SK-N-SH (cell line): ENCODE measurements at regions not wholly inside any gene's neighbourhood (a gene's known extent, or its start where the extent isn't known, plus 50 kb on each side); places are given as distances from the start of the nearest gene placed in this dataset.

ENCODE experiments used
- CTCF ChIA-PET: fragments of 300-600, 350-600 bp; formaldehyde crosslinking; extraction: SDS; loops from one replicate; lab custom pipeline; 2021; lab: Yijun Ruan, JAX
- POLR2A ChIA-PET: fragments of 350-600 bp; sonication (Branson Sonifier 250); formaldehyde crosslinking; extraction: SDS; loops from one replicate; lab custom pipeline; 2020; ENCODE audit warnings: antibody characterized with exemption, inconsistent platforms; lab: Yijun Ruan, JAX
- DNase-seq: peaks from one replicate; pipeline ENCODE4 v3.0.0; 2012
- H2AFZ ChIP-seq: fragments of 200-600 bp; sonication (generic); 2 replicates; pipeline ENCODE4 v1.8.1; 2016; ENCODE audit warnings: antibody characterized with exemption, mild to moderate bottlenecking, low read depth
- H3F3A ChIP-seq: fragments of 200-600 bp; sonication (generic); replicated peaks from 2 replicates; pipeline ENCODE3; 2016; ENCODE audit warnings: antibody characterized with exemption, mild to moderate bottlenecking; ENCODE audit not compliant: insufficient read depth
- H3K27ac ChIP-seq, 2 experiments: fragments of 200-500 bp in 1 of 2; fragments of 200-600 bp in 1 of 2; sonication (Bioruptor generic) in 1 of 2; sonication (generic), shearing (Covaris generic) in 1 of 2; 2 replicates each; pipeline versions ENCODE4 v1.5.1 to v1.6.1; 2014 to 2016; ENCODE audit warnings: low read depth in 2 of 2, inconsistent platforms in 1 of 2, low read length in 1 of 2, mild to moderate bottlenecking in 1 of 2, mixed read lengths in 1 of 2
- H3K27me3 ChIP-seq: fragments of 200-600 bp; sonication (generic), shearing (Covaris generic); 2 replicates; pipeline ENCODE4 v1.6.1; 2016; ENCODE audit warnings: mixed run types; ENCODE audit not compliant: insufficient read depth
- H3K36me3 ChIP-seq, 2 experiments: fragments of 200-500 bp in 1 of 2; fragments of 200-600 bp in 1 of 2; sonication (Bioruptor generic) in 1 of 2; sonication (generic) in 1 of 2; replicated peaks in 1 of 2; 2 replicates each; pipeline versions ENCODE3 to v1.5.1; 2014 to 2016; ENCODE audit warnings: low read length in 1 of 2, mild to moderate bottlenecking in 1 of 2; ENCODE audit not compliant: insufficient read depth in 2 of 2, control insufficient read depth in 1 of 2
- H3K4me1 ChIP-seq, 2 experiments: fragments of 200-500 bp in 1 of 2; fragments of 200-600 bp in 1 of 2; sonication (Bioruptor generic) in 1 of 2; sonication (generic), shearing (Covaris generic) in 1 of 2; 2 replicates each; pipeline versions ENCODE4 v1.5.1 to v1.6.1; 2014 to 2016; ENCODE audit warnings: low read depth in 1 of 2, low read length in 1 of 2, mixed run types in 1 of 2; ENCODE audit not compliant: insufficient read depth in 2 of 2, control insufficient read depth in 1 of 2
- H3K4me2 ChIP-seq: fragments of 200-600 bp; sonication (generic), shearing (Covaris generic); 2 replicates; pipeline ENCODE4 v1.6.1; 2017; ENCODE audit warnings: mixed run types
- H3K4me3 ChIP-seq, 2 experiments: fragments of 200-500 bp in 1 of 2; fragments of 200-600 bp in 1 of 2; sonication (Bioruptor generic) in 1 of 2; sonication (generic), shearing (Covaris generic) in 1 of 2; 2 replicates each; pipeline versions ENCODE4 v1.5.1 to v1.8.1; 2014 to 2016; ENCODE audit warnings: low read depth in 2 of 2, inconsistent platforms in 1 of 2, low read length in 1 of 2, mild to moderate bottlenecking in 1 of 2, mixed read lengths in 1 of 2, moderate library complexity in 1 of 2
- H3K79me2 ChIP-seq: fragments of 200-600 bp; sonication (generic); 2 replicates; pipeline ENCODE4 v1.8.1; 2017; ENCODE audit warnings: mild to moderate bottlenecking; ENCODE audit not compliant: insufficient read depth
- H3K9ac ChIP-seq: fragments of 200-600 bp; sonication (generic); 2 replicates; pipeline ENCODE4 v1.6.1; 2017; ENCODE audit warnings: mixed run types
- H3K9me2 ChIP-seq: fragments of 200-600 bp; sonication (generic); 2 replicates; pipeline ENCODE4 v1.6.1; 2017; ENCODE audit warnings: mixed run types
- H3K9me3 ChIP-seq: fragments of 200-600 bp; sonication (generic); 2 replicates; pipeline ENCODE4 v1.6.1; 2017; ENCODE audit warnings: mixed run types, mild to moderate bottlenecking, moderate library complexity
- H4K20me1 ChIP-seq: fragments of 200-600 bp; sonication (generic); 2 replicates; pipeline ENCODE4 v1.6.1; 2017; ENCODE audit warnings: mild to moderate bottlenecking, mixed run types; ENCODE audit not compliant: insufficient read depth
- EP300 ChIP-seq, 2 experiments: IDR thresholded peaks; 2 replicates each; pipeline versions ENCODE4 v1.4.0 to v1.6.1; 2012; ENCODE audit warnings: borderline replicate concordance in 1 of 2, low read depth in 1 of 2, low read length in 1 of 2
- EZH2phosphoT487 ChIP-seq: fragments of 200-600 bp; sonication (generic); IDR thresholded peaks from 2 replicates; pipeline ENCODE4 v1.6.1; 2017; ENCODE audit warnings: low read depth, mixed run types, mild to moderate bottlenecking, antibody characterized with exemption, moderate library complexity, borderline replicate concordance
- FOXJ3 ChIP-seq: sonication (generic); formaldehyde crosslinking; IDR thresholded peaks from 2 replicates; pipeline ENCODE4 v1.5.1; 2020; ENCODE audit warnings: mild to moderate bottlenecking, missing genetic modification reagents
- GABPA ChIP-seq: IDR thresholded peaks from 2 replicates; pipeline ENCODE4 v1.4.0; 2012; ENCODE audit warnings: low read depth, mild to moderate bottlenecking
- JUND ChIP-seq: IDR thresholded peaks from 2 replicates; pipeline ENCODE4 v1.4.0; 2012
- MEF2A ChIP-seq: IDR thresholded peaks from 2 replicates; pipeline ENCODE4 v1.4.0; 2012; ENCODE audit warnings: low read depth, borderline replicate concordance
- RAD21 ChIP-seq: IDR thresholded peaks from 2 replicates; pipeline ENCODE4 v1.6.1; 2012; ENCODE audit warnings: mild to moderate bottlenecking, low read length
- RCOR1 ChIP-seq: fragments of 150-350 bp; IDR thresholded peaks from 2 replicates; pipeline ENCODE4 v1.6.1; 2017; ENCODE audit warnings: antibody characterized with exemption, low read length
- RFX5 ChIP-seq: IDR thresholded peaks from 2 replicates; pipeline ENCODE4 v1.6.1; 2012; ENCODE audit warnings: mild to moderate bottlenecking, improper control_type of control experiment, low read length
- RXRA ChIP-seq: IDR thresholded peaks from 2 replicates; pipeline ENCODE4 v1.4.0; 2012; ENCODE audit warnings: low read depth, mild to moderate bottlenecking, borderline replicate concordance
- SMC3 ChIP-seq: IDR thresholded peaks from 2 replicates; pipeline ENCODE4 v1.6.1; 2012; ENCODE audit warnings: low read depth, low read length, improper control_type of control experiment
- WGBS: methylation state at CpG from one replicate; pipeline ENCODE4 v1.1.6; 2017; ENCODE audit warnings: low lambda C conversion rate; 5-methylcytosine and 5-hydroxymethylcytosine counted together
- TF ChIP-seq, protein P1 (sequence below): fragments of 150-350 bp; IDR thresholded peaks from 2 replicates; pipeline ENCODE4 v1.6.1; 2017; ENCODE audit warnings: antibody characterized with exemption, low read length, low read depth, borderline replicate concordance
- TF ChIP-seq, protein P2 (sequence below): IDR thresholded peaks from 2 replicates; pipeline ENCODE4 v1.4.0; 2012; ENCODE audit warnings: low read depth
- TF ChIP-seq, protein P3 (sequence below): IDR thresholded peaks from 2 replicates; pipeline ENCODE4 v1.4.0; 2012; ENCODE audit warnings: low read depth, borderline replicate concordance
- TF ChIP-seq, protein P4 (sequence below): IDR thresholded peaks from 2 replicates; pipeline ENCODE4; 2012

DNA sequence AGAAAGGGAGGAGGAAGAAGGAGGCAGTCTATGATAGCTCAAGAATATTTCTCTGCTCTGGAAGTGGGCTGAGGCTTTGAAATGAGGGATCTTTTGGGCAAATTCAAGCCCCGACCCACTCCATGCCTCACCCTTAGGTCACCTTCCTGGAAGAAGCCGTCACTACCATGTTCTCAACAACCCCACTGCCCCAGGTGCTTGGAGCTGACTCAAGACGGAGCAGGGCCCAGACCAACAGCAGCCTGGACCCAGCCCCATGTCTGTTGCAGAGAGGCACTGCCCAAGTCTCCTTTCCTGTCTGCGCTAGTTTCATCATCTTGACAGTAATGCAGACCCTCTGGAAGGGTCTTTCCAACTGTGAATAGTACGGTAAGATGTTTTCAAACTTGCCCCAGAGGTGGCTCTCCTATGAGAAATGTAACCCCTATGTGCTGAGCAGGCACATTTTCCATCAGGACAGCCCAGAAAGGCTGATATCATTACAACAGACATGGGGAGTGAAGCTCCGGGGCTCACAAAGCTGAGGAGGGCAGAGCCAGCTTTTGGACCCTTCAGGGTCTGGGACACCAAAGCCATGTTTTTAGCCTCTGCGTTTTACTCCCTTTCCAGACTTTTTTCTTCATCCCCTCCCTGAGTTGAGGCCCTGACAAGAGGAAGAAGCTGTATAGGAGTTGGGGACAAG lies 128.2 kb upstream of the LARP1 start:
- no peaks in the 10 kb centered on the region for H3K9me2 ChIP-seq
- H3K9me3 ChIP-seq, result no peaks in the 10 kb centered on the region
- TF ChIP-seq RAD21 (no peak), RXRA (no peak), MEF2A (no peak), GABPA (no peak), FOXJ3 (CRISPR knock-in tag) (no peak), EZH2phosphoT487 (no peak), JUND (no peak), SMC3 (no peak), EP300 (IDR thresholded peaks at IDR 0.05; ENCODE audit: borderline replicate concordance in 1 of 2, low read depth in 1 of 2, low read length in 1 of 2) (no peak)
- TF ChIP-seq, protein P1, sequence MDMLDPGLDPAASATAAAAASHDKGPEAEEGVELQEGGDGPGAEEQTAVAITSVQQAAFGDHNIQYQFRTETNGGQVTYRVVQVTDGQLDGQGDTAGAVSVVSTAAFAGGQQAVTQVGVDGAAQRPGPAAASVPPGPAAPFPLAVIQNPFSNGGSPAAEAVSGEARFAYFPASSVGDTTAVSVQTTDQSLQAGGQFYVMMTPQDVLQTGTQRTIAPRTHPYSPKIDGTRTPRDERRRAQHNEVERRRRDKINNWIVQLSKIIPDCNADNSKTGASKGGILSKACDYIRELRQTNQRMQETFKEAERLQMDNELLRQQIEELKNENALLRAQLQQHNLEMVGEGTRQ, result no peak
- POLR2A ChIA-PET, result no interaction called here
- H3F3A ChIP-seq, result no peaks in the 10 kb centered on the region
- no peaks in the 10 kb centered on the region for H3K36me3 ChIP-seq
- 55% methylated on average over 7 of the region's 7 CpGs for WGBS
- H3K4me3 ChIP-seq, result no peak overlapping the region
- no peak overlapping the region for H2AFZ ChIP-seq
- DNase-seq, result no peak
- no peaks in the 10 kb centered on the region for H4K20me1 ChIP-seq
- no peaks in the 10 kb centered on the region for H3K27me3 ChIP-seq
- no peak overlapping the region for H3K4me2 ChIP-seq
- no peaks in the 10 kb centered on the region for H3K79me2 ChIP-seq
- no peak overlapping the region for H3K27ac ChIP-seq
- CTCF ChIA-PET, result interaction anchor here (0.5 to 2.2 kb wide), 6 partner anchors 9 to 164 kb away, joined by 3 to 6 read pairs (median 3); no protein-coding TSS in a partner anchor
- H3K9ac ChIP-seq, result no peak overlapping the region
- peaks cover 0 to 13% of the 10 kb centered on the region in 2 experiments; a peak in 1 of 4 replicates for H3K4me1 ChIP-seq

DNA sequence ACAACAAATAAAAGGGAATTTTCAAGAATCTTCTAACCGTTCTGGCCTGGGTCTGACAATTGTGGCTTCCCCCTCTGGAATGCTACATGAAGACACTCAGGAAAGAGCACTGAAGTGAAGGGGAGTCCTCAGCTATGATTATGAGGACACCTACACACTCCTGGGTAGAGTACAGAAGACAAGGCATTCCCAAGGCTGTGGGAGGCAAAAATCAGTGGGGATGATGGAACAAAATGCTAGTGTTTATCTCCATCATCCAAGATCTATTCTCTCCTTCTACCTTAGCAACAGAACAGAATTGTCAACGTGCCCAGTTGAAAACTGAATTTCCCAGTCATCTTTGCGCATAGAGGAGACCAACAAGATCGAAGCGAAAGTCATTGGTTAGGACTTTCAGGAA lies 130.1 kb upstream of the LARP1 start:
- H3K9me3 ChIP-seq, result no peaks in the 10 kb centered on the region
- H3K79me2 ChIP-seq, result no peaks in the 10 kb centered on the region
- H3K9me2 ChIP-seq, result no peaks in the 10 kb centered on the region
- TF ChIP-seq, protein P2, sequence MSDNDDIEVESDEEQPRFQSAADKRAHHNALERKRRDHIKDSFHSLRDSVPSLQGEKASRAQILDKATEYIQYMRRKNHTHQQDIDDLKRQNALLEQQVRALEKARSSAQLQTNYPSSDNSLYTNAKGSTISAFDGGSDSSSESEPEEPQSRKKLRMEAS, result no peak
- no peak for TF ChIP-seq MEF2A
- TF ChIP-seq, protein P3, sequence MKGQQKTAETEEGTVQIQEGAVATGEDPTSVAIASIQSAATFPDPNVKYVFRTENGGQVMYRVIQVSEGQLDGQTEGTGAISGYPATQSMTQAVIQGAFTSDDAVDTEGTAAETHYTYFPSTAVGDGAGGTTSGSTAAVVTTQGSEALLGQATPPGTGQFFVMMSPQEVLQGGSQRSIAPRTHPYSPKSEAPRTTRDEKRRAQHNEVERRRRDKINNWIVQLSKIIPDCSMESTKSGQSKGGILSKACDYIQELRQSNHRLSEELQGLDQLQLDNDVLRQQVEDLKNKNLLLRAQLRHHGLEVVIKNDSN, result no peak
- no peak for TF ChIP-seq SMC3
- TF ChIP-seq, protein P4, sequence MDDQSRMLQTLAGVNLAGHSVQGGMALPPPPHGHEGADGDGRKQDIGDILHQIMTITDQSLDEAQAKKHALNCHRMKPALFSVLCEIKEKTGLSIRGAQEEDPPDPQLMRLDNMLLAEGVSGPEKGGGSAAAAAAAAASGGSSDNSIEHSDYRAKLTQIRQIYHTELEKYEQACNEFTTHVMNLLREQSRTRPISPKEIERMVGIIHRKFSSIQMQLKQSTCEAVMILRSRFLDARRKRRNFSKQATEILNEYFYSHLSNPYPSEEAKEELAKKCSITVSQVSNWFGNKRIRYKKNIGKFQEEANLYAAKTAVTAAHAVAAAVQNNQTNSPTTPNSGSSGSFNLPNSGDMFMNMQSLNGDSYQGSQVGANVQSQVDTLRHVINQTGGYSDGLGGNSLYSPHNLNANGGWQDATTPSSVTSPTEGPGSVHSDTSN, result no peak
- TF ChIP-seq RAD21, result no peak
- TF ChIP-seq RCOR1, result no peak
- no peak for TF ChIP-seq RFX5
- no peak for TF ChIP-seq EZH2phosphoT487
- no peaks in the 10 kb centered on the region for H4K20me1 ChIP-seq
- H3K27ac ChIP-seq, result no peak overlapping the region
- no peaks in the 10 kb centered on the region for H3K36me3 ChIP-seq
- H3K4me3 ChIP-seq, result no peak overlapping the region
- CTCF ChIA-PET, result interaction anchor here (2.1 to 2.2 kb wide), 2 partner anchors 14 to 15 kb away, joined by 6 read pairs; no protein-coding TSS in a partner anchor
- no peak overlapping the region for H3K4me2 ChIP-seq
- H3K27me3 ChIP-seq, result no peaks in the 10 kb centered on the region
- DNase-seq, result no peak
- H3K4me1 ChIP-seq, result peaks cover 0 to 8% of the 10 kb centered on the region in 2 experiments; a peak in 1 of 4 replicates
- H2AFZ ChIP-seq, result no peak overlapping the region
- POLR2A ChIA-PET, result no interaction called here
- 74% methylated on average over 5 of the region's 5 CpGs for WGBS
- no peak overlapping the region for H3K9ac ChIP-seq
- no peaks in the 10 kb centered on the region for H3F3A ChIP-seq
